C4-2B (cell line): ENCODE measurements at regions not wholly inside any gene's neighbourhood (a gene's known extent, or its start where the extent isn't known, plus 50 kb on each side); places are given as distances from the start of the nearest gene placed in this dataset.

Experiments used
- ZFX ChIP-seq: fragments of 450-650 bp; IDR thresholded peaks from 2 replicates; pipeline ENCODE4 v1.6.1; 2017
- TF ChIP-seq, protein P1 (sequence below): fragments of 450-650 bp; conservative IDR thresholded peaks from 2 replicates; pipeline ENCODE4 v1.5.1; 2017; ENCODE audit warnings: mild to moderate bottlenecking

DNA sequence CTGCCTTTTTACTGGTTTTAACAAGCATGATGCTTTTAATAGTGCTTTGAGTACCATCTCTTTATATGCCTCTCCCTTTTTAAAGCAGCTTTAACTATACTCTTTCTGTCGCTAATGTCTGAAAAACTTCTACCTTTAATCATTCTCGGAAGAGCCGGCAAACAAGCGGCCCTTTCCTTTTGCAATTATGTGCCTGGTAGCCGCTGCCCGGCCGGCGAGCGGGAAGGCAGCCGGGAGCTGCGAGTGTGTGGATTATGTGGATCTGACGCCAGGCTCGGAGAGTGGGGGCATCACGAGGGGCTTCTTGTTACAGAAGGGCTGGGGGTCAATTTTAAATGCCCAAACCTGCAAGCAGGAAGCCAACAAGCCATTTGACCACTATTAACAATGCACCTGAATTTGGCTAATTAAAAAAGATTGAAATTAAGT is 120.9 kb downstream of the BUB3 start:
- TF ChIP-seq, protein P1, sequence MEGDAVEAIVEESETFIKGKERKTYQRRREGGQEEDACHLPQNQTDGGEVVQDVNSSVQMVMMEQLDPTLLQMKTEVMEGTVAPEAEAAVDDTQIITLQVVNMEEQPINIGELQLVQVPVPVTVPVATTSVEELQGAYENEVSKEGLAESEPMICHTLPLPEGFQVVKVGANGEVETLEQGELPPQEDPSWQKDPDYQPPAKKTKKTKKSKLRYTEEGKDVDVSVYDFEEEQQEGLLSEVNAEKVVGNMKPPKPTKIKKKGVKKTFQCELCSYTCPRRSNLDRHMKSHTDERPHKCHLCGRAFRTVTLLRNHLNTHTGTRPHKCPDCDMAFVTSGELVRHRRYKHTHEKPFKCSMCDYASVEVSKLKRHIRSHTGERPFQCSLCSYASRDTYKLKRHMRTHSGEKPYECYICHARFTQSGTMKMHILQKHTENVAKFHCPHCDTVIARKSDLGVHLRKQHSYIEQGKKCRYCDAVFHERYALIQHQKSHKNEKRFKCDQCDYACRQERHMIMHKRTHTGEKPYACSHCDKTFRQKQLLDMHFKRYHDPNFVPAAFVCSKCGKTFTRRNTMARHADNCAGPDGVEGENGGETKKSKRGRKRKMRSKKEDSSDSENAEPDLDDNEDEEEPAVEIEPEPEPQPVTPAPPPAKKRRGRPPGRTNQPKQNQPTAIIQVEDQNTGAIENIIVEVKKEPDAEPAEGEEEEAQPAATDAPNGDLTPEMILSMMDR: no peak
- no peak for TF ChIP-seq ZFX
